Kasumi-1 (cell line): ENCODE measurements at regions not wholly inside any gene's neighbourhood (a gene's known extent, or its start where the extent isn't known, plus 50 kb on each side); places are given as distances from the start of the nearest gene placed in this dataset.
A peak's percentile ranks its signal among the peaks of the same experiment; 100 is the strongest.

Experiments
- DNase-seq, 2 experiments: peaks; one replicate each; lab custom pipeline; 2025; lab: John Stamatoyannopoulos, UW

DNA sequence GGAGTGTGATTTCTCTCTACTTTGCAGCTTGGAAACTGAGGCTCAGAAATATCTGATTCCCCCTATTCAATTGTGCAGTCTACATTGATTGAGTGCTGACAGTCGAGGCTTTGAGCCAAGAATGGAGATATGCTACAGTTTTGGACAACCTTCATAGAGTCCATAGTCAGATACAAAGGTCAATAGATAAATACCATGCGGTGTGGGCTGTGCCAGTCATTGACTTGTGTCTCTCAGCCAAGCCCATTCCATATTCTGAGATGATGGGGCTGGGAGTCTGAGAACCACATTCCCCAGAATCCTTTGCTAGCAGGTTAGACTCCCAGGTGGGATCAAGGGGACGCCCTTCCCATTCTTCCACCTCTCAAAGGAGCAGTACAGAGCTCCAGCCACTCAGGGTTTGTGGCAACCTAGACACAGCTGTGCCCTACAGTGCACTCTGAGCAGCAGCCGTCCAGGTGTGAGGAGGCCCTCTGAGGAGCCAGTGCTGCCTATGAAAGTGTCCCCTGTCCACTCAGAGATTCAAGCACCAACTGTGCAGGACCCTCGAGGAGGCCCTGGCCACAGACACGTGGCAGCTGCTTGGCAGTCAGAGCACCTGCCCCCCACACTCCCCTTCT, 348.3 kb downstream of the CYRIA start:
- DNase-seq, result no peak

DNA sequence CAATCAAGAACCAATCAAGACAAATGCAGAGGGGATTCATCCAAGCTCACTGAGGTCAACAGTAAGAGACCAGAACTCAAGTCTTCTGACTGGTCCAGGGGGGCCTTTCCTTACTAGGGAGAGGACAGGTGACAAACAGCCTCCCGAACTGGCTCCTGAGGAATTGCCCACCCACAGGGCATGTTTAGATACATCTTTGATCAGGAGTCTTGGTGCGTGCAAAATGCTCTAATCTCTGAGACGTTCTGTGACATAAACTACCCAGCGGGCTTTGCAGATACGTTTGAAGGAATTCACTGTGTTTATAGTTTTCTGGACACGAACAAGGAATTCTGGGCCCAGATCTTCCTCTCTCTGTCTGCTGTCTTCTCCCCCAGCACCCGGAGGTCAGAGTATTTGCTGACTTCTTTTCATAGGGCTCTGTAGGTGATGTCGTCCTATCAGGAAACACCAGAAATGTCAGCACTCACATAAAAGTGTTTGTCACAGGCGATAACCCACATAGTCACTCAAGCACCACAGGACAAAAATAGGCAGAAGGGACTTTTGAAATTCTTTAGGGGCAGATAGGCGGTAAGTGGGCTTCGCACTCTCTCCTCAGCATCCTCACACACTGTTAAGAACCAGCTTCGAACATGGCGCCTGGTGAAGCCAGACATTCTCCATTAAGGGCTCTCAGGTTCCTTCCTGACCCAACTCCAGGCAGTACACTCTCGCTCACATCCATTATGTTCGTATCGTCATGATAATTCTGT, 349.0 kb downstream of the CYRIA start:
- DNase-seq, result no peak

DNA sequence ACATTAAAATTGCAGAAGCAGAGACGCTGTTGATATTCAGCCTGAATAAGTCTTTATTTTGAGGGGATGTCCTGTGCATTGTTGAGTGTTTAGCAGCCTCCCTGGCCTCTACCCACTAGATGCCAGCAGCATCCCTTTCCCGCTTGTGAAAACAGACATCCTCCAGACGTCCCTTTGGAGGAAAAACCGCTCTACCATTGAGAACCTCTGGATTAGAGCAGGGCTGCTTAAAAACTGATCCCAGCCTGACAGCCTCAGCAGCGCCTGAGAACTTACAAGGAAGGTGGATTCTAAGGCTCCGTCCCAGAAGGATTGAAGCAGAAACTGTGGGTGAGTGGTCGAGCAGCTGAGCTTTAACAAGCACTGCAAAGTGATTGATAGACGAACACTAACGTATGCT, 349.7 kb downstream of the CYRIA start:
- no peak for DNase-seq

DNA sequence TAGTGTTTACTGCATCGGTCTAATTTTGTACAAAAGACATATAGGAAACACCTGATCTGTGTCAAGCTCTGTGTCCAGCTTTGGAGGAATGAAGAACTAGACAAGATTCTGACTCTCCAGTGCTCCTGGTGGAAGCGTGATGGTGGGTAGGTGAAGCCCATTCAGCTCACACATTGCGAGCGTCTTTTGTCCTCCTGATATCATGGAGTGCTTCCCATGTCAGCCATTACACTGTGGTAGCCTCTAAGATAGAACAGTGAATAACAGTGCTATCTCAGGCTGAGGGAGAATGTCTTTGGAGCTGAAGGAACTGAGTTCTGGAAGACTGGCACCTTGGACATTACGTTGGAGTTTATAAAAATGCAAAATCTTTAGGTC, 350.2 kb downstream of the CYRIA start:
- no peak for DNase-seq

DNA sequence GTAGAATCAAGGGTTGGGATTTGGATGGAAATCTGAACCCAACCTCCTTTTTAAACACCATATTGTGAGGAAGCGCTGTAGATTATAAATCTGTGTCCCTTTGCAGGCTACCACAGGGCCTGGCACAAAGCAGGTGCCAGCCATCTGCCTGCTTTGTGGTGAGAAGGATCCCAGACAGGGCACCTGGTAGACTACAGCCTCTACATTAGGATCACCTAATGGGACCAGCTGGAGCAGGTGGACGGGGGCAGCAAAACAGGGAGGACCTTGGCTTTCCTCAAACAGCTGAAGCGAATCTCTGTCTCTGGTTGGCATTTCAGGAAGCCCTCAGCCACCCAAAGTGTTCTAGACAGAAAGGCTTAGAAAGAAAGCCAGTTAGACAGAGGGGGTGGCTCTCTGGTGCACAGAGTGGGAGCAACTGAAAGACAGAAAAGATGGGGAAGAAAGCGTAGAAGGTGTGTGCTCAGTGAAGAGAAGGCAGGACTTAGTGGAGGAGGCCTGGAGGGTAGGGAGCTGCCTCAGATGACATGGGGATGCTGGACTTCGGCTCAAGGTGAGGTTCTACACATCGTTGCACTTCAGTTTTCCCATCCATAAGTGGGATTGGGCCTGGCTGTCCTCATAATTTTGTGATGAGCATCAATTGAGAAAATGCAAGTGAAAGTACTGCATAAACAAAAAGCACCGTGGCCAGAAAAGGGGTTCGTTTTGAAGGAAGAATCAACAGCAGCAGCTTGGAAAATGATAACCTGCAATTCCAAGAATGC, 350.8 kb downstream of the CYRIA start:
- no peak for DNase-seq

DNA sequence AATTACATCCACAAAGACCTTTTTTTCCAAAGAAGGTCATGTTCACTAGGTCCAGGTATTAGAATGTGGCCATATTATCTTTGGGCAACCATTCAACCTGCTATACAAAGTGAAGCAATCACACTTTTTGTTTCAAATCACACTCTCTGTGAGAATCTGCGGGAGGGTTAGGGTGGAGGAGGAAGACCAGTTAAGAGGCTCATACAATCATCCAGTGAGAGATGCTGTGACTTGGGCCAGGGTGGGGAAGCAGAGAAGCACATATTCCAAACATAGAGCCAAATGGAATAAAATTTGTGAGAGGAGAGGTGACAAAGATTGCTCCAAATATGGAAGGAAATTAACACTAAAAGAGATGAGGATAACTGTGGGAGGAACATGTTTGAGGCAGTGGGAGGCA, 351.6 kb downstream of the CYRIA start:
- DNase-seq, result no peak

DNA sequence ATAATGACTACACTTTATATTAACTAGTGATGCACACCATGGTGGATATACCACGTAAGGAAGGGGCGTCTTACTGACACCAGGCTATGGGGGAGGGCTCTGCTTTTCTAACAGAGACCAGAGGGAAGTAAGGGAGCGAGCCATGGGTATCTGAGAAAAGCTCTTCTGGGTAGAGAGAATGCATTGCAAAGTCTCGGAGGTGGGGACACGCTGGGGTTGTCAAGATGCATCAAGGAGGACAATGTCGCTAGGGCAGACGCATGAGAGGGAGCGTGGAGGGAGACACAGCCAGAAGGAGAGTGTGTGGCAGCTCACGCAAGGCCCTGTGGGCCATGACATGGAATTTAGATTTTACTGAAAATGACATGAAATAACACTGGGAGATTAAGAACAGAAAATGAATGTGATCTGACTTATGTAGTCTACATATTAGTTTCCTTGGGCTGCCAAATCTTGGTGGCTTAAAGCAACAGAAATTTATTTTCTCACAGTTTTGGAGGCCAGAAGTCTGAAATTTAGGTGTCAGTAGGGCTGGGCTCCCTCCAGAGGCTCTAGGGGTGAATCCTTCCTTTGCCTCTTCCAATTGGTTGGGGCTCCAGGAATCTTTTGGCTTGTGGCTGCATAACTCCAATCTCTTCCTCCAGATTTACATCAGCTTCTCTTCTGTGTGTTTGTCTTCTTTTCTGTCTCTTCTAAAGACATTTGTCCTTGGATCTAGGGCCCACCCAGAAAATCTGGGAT, 352.2 kb downstream of the CYRIA start:
- no peak for DNase-seq

DNA sequence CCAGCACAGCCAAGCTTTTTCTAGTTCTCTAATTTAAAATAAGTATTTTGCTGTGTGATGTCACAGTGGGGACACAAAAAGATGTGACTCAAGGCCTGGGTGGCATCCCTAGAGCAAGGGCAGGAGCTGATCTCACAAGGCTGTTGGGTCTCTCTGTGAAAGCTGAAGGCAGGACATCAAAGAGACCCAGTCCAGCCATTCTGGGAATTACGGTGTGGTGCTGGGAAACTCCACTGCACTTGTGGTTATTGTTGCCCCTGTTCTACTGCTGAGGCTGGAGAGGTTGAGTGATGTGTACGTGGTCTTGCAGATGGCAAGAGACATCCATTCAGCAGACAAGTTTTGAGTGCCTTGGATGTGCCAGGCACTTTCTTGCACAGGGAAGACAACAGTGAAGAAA, 352.9 kb downstream of the CYRIA start:
- DNase-seq, result no peak

DNA sequence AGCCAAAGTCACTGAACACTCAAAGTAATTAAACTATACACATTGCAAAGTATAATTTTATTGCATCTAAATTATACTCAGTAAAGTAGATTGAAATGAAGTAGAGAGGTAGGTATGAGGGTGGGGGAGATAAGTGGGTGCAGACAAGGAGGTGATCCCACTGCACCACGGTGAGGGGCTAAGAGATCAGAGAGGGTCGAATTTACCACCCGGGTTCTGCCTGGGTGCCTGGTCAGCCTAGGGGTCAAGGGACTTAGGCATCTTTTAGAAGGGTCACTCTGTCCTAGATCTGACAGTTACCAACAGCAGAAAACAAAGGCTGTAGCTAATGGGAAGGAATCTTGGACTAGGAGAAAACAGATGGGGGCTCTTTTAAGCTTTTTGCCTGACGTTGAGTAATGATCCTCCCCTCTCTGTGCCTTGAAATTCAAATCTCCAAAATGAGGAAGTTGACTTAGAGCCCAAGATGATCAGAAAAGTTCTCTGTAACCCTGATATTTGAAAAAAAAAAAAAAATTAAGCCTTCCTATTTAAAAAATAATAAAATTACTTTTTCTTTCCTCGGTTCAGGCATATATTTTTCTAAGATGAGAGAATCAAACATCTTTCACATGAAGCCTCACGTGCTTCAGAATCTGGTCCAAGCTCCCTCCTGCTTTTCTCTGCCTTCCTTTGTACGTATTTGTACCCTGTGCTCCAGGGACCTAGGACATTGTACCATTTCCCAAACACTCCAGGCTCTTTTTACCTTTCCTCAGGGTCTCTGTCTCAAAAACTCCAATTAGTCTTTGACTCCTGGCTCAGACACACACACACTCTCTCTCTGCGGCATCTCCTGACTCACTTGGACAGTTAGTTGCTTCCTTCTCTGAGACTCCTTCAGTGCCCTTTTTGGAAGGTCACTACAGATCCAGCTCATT, 353.9 kb downstream of the CYRIA start:
- peak; percentile 6 to 39 for DNase-seq

DNA sequence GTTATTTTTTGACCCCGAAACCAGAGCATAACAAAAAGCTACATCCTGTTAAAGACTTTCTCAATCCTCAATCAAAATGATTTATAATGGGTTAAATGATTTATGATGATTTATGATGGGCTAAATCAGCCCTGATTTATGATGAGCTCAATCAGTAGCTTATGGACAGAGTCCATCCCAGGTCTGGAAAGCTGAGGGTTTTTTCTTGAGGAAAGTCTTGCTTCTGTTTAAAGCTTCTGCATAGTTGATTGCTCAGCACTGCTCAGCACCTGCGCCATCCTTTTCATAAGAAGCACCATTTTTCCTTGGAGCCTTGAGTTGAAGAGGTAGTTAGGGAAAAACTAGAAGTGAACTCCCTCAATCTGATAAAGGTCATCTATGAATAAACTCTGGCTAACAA, 356.8 kb downstream of the CYRIA start:
- no peak for DNase-seq

DNA sequence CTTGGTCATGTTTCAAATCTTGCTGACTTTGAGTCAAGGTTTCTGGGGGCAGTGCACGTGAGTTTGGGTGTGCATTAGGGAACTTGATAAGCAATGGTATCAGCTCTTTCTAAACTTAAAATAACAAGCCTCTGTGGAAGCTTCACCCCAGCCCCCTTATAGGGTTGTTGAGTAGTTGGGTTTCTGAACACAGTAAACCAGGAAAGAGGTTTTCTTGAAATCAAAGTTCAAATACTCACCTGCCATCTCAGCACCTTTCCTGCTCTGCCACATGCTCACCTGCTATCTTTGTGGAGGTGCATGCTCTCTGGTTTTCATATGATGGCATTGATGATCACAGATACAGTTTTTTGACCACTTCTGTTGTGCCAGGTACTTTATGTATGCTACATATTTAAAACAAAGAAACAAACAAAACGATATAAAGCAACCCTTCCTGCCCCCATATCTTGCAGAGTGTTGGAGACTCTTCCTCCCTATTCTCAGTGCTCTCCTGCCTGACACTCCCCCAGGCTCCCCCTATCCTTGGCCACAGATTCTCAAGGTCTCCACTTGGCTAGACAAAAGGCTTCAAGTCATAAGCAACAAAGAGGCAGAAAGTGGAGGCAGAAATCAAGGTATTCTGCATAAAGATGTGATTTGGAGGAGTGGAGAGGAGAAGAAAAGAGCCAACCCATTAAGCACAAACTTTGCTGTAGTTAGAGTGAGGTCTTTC, 360.6 kb downstream of the CYRIA start:
- DNase-seq, result no peak

DNA sequence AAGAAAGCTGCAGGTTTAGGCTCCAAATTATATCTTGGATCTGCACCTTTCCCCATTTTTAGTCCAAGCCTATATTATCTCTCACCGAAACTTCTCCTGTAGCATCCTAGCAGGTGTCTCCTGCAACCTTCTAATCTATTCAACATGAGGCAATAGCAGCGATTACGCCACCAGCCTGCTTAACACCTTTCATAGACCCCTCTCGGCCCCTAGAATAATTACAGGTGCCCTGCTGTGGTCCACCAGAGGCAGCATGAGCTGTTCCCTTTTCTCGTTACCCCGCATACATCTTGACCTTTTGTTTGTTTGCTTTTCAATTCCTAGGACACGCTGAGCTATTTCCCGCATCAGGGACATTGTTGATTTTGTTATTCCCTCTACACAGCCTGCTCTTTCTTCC, 361.9 kb downstream of the CYRIA start:
- DNase-seq, result no peak

DNA sequence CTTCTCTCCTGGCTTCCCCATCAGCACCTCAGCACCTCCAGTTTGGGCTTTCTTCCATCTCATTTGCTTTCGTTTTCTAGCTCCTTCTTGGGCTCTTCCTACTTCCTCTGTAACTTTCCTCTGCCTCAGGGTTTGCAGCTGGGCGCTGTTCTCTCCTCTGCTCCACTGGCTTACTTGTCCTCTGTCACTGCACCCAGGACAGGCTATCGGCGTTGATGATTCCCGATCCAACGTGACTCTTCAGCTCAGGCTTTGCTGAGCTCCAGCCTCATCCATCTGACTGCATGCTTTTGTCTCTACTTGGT, 362.4 kb downstream of the CYRIA start:
- DNase-seq, result peak; percentile 27 to 34

DNA sequence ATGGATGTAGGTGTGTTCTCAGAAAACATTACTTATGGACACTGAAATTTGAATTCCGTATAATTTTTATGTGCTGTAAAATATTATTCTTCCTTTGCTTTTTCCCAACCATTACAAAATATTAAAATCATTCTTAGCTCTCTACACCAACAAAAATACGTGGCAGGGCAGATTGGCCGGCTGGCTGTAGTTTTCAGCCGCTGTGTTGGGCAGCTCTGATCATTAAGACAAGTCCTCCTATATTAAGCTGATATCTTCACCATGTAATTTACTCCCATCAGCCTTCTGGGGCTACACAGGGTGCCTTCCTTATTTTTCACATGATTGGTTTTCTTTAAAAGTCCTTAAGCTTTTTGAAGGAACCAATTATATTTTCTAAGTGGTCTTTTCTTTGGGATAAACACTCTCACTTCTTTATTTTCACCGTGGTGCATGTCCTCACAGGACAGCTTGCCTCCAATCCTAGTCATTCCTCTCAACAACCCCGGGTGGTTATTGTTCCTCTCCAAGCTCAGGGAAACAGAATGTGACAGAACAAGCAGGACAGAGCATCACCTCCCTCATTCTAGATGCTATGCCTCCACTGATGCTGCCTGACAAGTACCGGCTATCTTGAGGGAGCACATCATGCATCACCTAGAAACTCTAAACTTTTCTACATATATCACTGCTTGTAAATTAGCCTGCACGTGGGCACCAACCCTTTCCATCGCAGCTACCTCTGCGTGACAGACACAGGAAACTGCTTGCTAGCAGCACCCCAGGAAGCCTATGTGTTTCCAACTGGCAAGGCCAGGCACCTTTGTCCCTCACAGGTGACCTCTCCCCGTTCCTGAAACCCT, 362.3 kb downstream of the MYCN start:
- no peak for DNase-seq

DNA sequence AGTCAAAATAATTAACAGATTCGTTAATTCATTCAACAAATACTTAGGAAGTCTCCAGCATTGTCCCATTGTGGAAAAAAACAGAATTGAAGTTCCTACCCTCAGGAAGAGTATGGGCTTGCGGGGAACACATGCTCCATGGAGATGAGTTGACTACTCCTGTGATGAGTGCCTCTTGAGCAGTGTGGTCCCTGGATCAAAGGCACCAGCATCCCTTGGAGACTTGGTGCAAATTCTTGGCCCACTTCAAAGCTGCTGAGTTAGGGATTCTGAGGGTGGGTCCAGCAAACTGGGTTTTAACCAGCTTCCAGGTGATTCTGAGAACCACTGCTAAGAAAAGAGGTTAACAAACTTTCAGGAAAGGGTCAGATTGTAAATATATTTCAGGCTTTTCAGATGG, 361.6 kb downstream of the MYCN start:
- no peak for DNase-seq

DNA sequence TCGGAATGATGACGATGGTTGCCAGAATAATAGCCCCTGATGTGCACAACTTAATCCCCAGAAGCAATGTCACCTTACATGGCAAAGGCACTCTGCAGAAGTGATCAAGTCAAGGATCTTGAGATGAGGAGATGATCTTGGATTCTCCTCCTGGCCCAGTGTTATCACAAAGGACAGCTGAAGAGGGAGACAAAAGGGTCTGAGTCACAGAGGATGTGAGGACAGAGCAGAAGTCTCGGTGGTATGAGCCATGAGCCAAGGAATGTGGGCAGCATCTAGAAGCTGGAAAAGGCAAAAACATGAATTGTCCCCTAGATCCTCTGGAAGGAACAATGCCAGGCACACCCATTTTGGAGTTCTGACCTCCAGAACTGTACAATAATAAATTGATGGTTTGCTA, 358.5 kb downstream of the MYCN start:
- DNase-seq, result no peak

DNA sequence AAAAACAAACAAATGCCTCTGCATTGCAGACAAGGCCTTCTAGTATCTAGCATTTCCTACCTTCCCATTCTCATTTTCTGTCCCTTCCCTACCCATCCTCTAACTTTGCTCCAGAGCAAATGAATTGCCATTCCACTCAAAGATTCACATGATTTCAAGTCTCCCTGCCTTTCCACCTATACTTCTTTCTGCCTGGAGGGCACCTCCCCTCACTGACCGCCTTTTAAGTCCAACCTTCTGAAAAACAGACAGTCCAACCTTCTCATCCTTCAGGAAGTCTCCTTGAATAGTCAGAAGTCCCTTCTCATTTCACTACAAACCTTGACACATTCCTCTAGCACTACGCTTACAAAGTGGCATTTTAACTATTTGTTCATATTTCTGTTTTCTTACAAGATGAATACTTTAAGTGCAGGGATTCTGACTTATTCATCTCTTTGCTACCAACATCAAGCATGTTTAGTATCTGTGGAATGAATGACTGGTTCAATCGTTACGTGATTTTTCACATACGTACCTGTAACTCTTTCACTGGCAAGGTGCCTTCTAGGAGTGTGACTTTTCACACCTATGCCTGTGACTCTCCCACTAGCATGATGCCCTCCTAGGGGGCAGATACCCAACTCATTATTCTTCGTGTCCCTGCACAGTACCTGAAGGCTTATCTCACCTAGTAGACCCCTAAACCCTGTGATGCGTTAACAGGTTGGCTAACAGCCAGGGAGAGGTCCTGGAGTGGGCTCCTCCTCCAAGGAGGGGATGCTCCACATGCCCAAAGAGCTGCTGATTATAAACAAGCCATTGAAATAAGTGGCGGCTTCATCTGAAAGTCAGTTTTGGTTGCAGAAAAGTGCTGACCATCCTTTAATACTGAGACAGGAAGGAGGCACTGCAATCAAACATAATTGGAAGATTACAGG, 356.2 kb downstream of the MYCN start:
- no peak for DNase-seq

DNA sequence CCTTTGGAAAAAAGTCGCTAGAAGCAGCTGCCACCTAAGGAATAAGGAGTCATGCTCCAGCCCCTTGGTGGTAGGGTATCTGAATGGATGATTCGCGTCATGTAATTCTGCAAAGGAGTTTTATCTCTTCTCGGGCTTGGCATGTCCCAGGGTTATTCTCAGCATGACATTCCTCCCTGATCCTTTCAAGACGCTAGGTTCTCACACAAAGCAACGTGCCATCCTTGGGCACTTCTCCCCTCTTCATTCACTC, 355.6 kb downstream of the MYCN start:
- DNase-seq, result no peak

DNA sequence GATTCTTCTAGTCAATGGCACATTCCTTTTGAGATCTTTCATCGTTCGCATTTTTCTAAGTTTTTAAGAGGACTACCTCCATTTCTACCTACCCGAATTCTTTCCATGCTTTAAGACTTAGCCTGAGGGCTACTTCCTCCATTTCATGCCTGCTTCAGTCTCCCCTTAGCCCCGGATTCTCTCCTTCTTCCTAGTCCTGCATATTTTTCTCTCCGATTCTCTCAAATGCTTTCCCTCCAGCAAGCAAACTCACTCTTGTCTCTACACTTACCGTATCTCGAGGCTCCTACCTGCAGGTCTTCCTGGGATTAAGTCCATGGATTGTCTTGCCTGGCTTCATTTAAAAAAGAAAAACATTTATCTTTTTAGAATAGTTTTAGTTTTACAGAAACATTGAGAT, 354.4 kb downstream of the MYCN start:
- DNase-seq, result no peak
